Heart left ventricle (tissue), 16 donors: ENCODE measurements at regions not wholly inside any gene's neighbourhood (a gene's known extent, or its start where the extent isn't known, plus 50 kb on each side); places are given as distances from the start of the nearest gene placed in this dataset.

Experiments
- ATAC-seq, 4 donors: fragments of 200-7000 bp; cut with Tn5 transposase; one replicate each; pipeline ENCODE4 v1.9.1; 2020 to 2022; ENCODE audit warnings: moderate library complexity in 4 of 4, mild to moderate bottlenecking in 3 of 4, moderate number of reproducible peaks in 1 of 4
- DNase-seq, 5 donors: peaks; one replicate each; pipeline ENCODE4 v3.0.0-alpha.2; 2020
- H3K27ac ChIP-seq, 12 donors: fragments of 200-600 bp; sonication (generic) in 4 of 12; one replicate each; pipeline versions ENCODE4 v1.5.0 to v1.8.0; 2016 to 2022; ENCODE audit warnings: mild to moderate bottlenecking in 2 of 12
- H3K27me3 ChIP-seq, 9 donors: fragments of 200-600 bp; sonication (generic) in 2 of 9; one replicate each; pipeline versions ENCODE4 v1.5.1 to v1.8.0; 2016 to 2022; ENCODE audit warnings: mild to moderate bottlenecking in 3 of 9
- H3K36me3 ChIP-seq, 9 donors: fragments of 200-600 bp; sonication (generic) in 2 of 9; one replicate each; pipeline versions ENCODE4 v1.5.0 to v1.8.0; 2018 to 2022; ENCODE audit warnings: mild to moderate bottlenecking in 2 of 9
- H3K4me1 ChIP-seq, 12 donors: fragments of 200-600 bp; sonication (generic) in 4 of 12; one replicate each; pipeline versions ENCODE4 v1.5.0 to v1.8.0; 2016 to 2022; ENCODE audit warnings: mild to moderate bottlenecking in 3 of 12
- H3K4me3 ChIP-seq, 12 donors: fragments of 200-600 bp; sonication (generic) in 4 of 12; one replicate each; pipeline versions ENCODE4 v1.5.0 to v1.8.0; 2017 to 2022; ENCODE audit warnings: mild to moderate bottlenecking in 9 of 12, moderate library complexity in 4 of 12
- H3K9me3 ChIP-seq, 12 donors: fragments of 200-600 bp; sonication (generic) in 4 of 12; one replicate each; pipeline versions ENCODE4 v1.5.0 to v1.8.0; 2016 to 2022; ENCODE audit warnings: mild to moderate bottlenecking in 1 of 12
- CTCF ChIP-seq, 12 donors: fragments of 200-600 bp; sonication (generic) in 4 of 12; IDR thresholded peaks; one replicate each; pipeline versions ENCODE4 v1.5.0 to v1.8.0; 2018 to 2022; ENCODE audit warnings: antibody characterized with exemption in 12 of 12, mild to moderate bottlenecking in 5 of 12
- POLR2A ChIP-seq, 2 donors: fragments of 450-650 bp; IDR thresholded peaks; one replicate each; pipeline ENCODE4 v1.6.1; 2017; ENCODE audit warnings: antibody characterized with exemption in 2 of 2, mild to moderate bottlenecking in 2 of 2, moderate library complexity in 2 of 2
- WGBS, 4 donors: extraction: QIAGEN DNeasy Blood & Tissue Kit in 2 of 4; methylation state at CpG; one replicate each; pipeline versions ENCODE4 v1.1.5 to v1.1.7; 2013 to 2018; 5-methylcytosine and 5-hydroxymethylcytosine counted together
- intact Hi-C, 10 donors: fragments of 100-400 bp; cut with DNase I; formaldehyde crosslinking; loops; one replicate each; pipeline versions ENCODE4 v1.11.1 to v1.14.2; 2022
- donor health status: ischemic (EF 13 %, LVEDD 7.1; RV severe dilation, severe dysfunction).
- donor health status: healthy with polysubstance abuse.
- donor health status: DM: no; HTN: yes; CAD: no.
- donor health status: DM: no; HTN: no; CAD: no.
- donor health status: ischemic (EF 25% LVEDD 6.9; RV normal size, moderate dysfunction).
- donor health status: ischemic (EF 25% LVEDD 5.7; RV mildly dilated, moderate dysfunction).
- donor health status: healthy.
- donor health status: DM: yes; HTN: yes; CAD: no.
- donor health status: ischemic (EF 35%, LVEDD 5.7; RV mildly dilated, moderate dysfunction).
- donor health status: nonischemic (EF 11% LVEDD 7.7; RV severe dilation, severe dysfunction).
- donor health status: DM: yes; HTN: yes; CAD: no.
- donor health status: PGD.
- donor health status: ischemic (EF 29% LVEDD 5.4; RV normal size, mild dysfunction).
- donor health status: nonischemic (EF 23%, LVEDD 6.1; RV moderate dilation, normal function).

GRCh38 chr3:117161816-117162215 lies 452.2 kb downstream of the TUSC7 start:
- Histone ChIP-seq H3K9me3 (no peaks in the 10 kb centered on the region), H3K27ac (no peak overlapping the region), H3K4me1 (no peaks in the 10 kb centered on the region), H3K4me3 (no peak overlapping the region), H3K36me3 (no peaks in the 10 kb centered on the region), H3K27me3 (no peaks in the 10 kb centered on the region)
- DNase-seq (no peak), ATAC-seq (no peak)
- intact Hi-C loops: no loop called here
- TF ChIP-seq CTCF (IDR thresholded peaks at IDR 0.05) (no peak), POLR2A (IDR thresholded peaks at IDR 0.05) (no peak)
- WGBS, 4 donors: 48 to 100% (median 94%) methylated on average over 1 of the region's 1 CpG

GRCh38 chr3:117165176-117165575 lies 455.6 kb downstream of the TUSC7 start:
- no peak for ATAC-seq
- no peaks in the 10 kb centered on the region for H3K4me1 ChIP-seq
- H3K4me3 ChIP-seq: no peak overlapping the region
- intact Hi-C loops: no loop called here
- no peaks in the 10 kb centered on the region for H3K36me3 ChIP-seq
- DNase-seq: no peak
- H3K27me3 ChIP-seq: no peaks in the 10 kb centered on the region
- 78 to 84% (median 82%) methylated on average over 2 of the region's 2 CpGs for WGBS, 4 donors
- no peak for TF ChIP-seq POLR2A (IDR thresholded peaks at IDR 0.05)
- TF ChIP-seq CTCF (IDR thresholded peaks at IDR 0.05): no peak
- no peaks in the 10 kb centered on the region for H3K9me3 ChIP-seq
- no peak overlapping the region for H3K27ac ChIP-seq

GRCh38 chr3:117165601-117166051 lies 456.0 kb downstream of the TUSC7 start:
- WGBS, 4 donors: 60 to 66% (median 62%) methylated on average over 5 of the region's 5 CpGs
- no peak for ATAC-seq
- TF ChIP-seq POLR2A (IDR thresholded peaks at IDR 0.05) (no peak), CTCF (IDR thresholded peaks at IDR 0.05) (no peak)
- H3K4me1 ChIP-seq: no peaks in the 10 kb centered on the region
- H3K9me3 ChIP-seq: no peaks in the 10 kb centered on the region
- intact Hi-C loops: no loop called here
- no peak overlapping the region for H3K4me3 ChIP-seq
- no peaks in the 10 kb centered on the region for H3K36me3 ChIP-seq
- no peaks in the 10 kb centered on the region for H3K27me3 ChIP-seq
- no peak overlapping the region for H3K27ac ChIP-seq
- no peak for DNase-seq

GRCh38 chr3:117168896-117169295 lies 459.3 kb downstream of the TUSC7 start:
- Histone ChIP-seq H3K27ac (no peak overlapping the region), H3K36me3 (no peaks in the 10 kb centered on the region), H3K9me3 (no peaks in the 10 kb centered on the region), H3K4me3 (no peak overlapping the region), H3K27me3 (no peaks in the 10 kb centered on the region), H3K4me1 (no peaks in the 10 kb centered on the region)
- TF ChIP-seq CTCF (IDR thresholded peaks at IDR 0.05) (no peak), POLR2A (IDR thresholded peaks at IDR 0.05) (no peak)
- no peak for ATAC-seq
- WGBS, 4 donors: 74 to 80% (median 77%) methylated on average over 4 of the region's 4 CpGs
- DNase-seq: no peak
- intact Hi-C loops: no loop called here
